B cell (primary cell): ENCODE measurements at regions not wholly inside any gene's neighbourhood (a gene's known extent, or its start where the extent isn't known, plus 50 kb on each side); places are given as distances from the start of the nearest gene placed in this dataset.

ENCODE experiments used
- EZH2 ChIP-seq: IDR thresholded peaks from 2 replicates; pipeline ENCODE4 v1.6.1; 2012; ENCODE audit warnings: borderline replicate concordance, low read depth, mild to moderate bottlenecking, moderate library complexity, low read length; ENCODE audit not compliant: insufficient read depth, poor library complexity, severe bottlenecking
- TF ChIP-seq, protein P1 (sequence below): fragments of 200-600 bp; IDR thresholded peaks from one replicate; pipeline ENCODE4 v1.8.0; 2022; ENCODE audit warnings: antibody characterized with exemption, mild to moderate bottlenecking

DNA sequence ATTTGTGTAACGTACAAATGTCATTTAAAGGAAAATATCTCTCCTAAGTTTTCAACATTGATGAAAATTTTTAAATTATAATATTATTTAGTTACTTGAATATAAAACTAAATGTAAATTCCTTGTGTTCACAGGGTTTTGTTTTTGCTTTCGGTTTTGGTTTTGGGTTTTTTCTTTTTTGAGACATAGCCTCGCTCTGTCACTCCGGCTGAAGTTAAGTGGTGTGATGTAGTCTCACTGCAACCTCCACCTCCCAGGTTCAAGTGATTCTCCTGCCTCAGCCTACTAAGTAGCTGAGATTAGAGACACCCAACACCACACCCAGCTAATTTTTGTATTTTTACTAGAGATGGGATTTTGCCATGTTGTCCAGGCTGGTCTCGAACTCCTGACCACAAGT lies 79.3 kb upstream of the TCF12 start:
- TF ChIP-seq, protein P1, sequence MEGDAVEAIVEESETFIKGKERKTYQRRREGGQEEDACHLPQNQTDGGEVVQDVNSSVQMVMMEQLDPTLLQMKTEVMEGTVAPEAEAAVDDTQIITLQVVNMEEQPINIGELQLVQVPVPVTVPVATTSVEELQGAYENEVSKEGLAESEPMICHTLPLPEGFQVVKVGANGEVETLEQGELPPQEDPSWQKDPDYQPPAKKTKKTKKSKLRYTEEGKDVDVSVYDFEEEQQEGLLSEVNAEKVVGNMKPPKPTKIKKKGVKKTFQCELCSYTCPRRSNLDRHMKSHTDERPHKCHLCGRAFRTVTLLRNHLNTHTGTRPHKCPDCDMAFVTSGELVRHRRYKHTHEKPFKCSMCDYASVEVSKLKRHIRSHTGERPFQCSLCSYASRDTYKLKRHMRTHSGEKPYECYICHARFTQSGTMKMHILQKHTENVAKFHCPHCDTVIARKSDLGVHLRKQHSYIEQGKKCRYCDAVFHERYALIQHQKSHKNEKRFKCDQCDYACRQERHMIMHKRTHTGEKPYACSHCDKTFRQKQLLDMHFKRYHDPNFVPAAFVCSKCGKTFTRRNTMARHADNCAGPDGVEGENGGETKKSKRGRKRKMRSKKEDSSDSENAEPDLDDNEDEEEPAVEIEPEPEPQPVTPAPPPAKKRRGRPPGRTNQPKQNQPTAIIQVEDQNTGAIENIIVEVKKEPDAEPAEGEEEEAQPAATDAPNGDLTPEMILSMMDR = no peak
- no peak for TF ChIP-seq EZH2
